GM13977 (cell line): ENCODE measurements at regions not wholly inside any gene's neighbourhood (a gene's known extent, or its start where the extent isn't known, plus 50 kb on each side); places are given as distances from the start of the nearest gene placed in this dataset.

Experiments
- DNase-seq: peaks from one replicate; pipeline ENCODE4 v3.0.0; 2012; ENCODE audit warnings: low spot score
- CTCF ChIP-seq: IDR thresholded peaks from 2 replicates; pipeline ENCODE4 v1.5.1; 2012; ENCODE audit warnings: mild to moderate bottlenecking, control low read depth; ENCODE audit not compliant: insufficient read depth; ENCODE audit errors: extremely low read depth, missing control alignments
- in situ Hi-C: fragments of 300-500 bp; cut with MboI; formaldehyde crosslinking; loops from one replicate; pipeline ENCODE4 v1.12.0; 2022; ENCODE audit warnings: low sequenced_read_pairs, low pct_unique_long_range_greater_than_20kb, mixed read lengths, inconsistent platforms; ENCODE audit not compliant: unreplicated experiment

- TF ChIP-seq CTCF = no peak
- no peak for DNase-seq
- in situ Hi-C loops = no loop called here
Observed at GRCh38 chr18:66317243-66318090, 286.4 kb downstream of the CDH19 start.

GRCh38 chr18:66316701-66317100 lies 287.2 kb downstream of the CDH19 start:
- DNase-seq = no peak
- TF ChIP-seq CTCF = no peak
- in situ Hi-C loops = no loop called here

- no peak for DNase-seq
- in situ Hi-C loops = no loop called here
- TF ChIP-seq CTCF = no peak
Observed at GRCh38 chr18:66300141-66300540, 303.7 kb downstream of the CDH19 start.

- TF ChIP-seq CTCF = no peak
- no peak for DNase-seq
Observed at GRCh38 chr18:66280470-66280869, 323.4 kb downstream of the CDH19 start.

GRCh38 chr18:66271962-66272361 lies 331.9 kb downstream of the CDH19 start:
- no peak for TF ChIP-seq CTCF
- no peak for DNase-seq
- in situ Hi-C loops = no loop called here

More at GRCh38 chr18:66280470-66280869, 323.4 kb downstream of the CDH19 start:
- in situ Hi-C loops = no loop called here

- no peak for DNase-seq
- TF ChIP-seq CTCF = no peak
- in situ Hi-C loops = no loop called here
Observed at GRCh38 chr18:66264130-66264529, 339.8 kb downstream of the CDH19 start.
